SU-DHL-6 (cell line): ENCODE measurements at regions not wholly inside any gene's neighbourhood (a gene's known extent, or its start where the extent isn't known, plus 50 kb on each side); places are given as distances from the start of the nearest gene placed in this dataset.

Experiments used
- H2AFZ ChIP-seq: fragments of 200-600 bp; sonication (generic); 2 replicates; pipeline ENCODE4 v1.6.1; 2014; ENCODE audit warnings: low read depth, mild to moderate bottlenecking, moderate library complexity, mixed read lengths, antibody characterized with exemption, low read length; ENCODE audit not compliant: severe bottlenecking
- H3F3A ChIP-seq: fragments of 200-600 bp; shearing (Covaris generic); 2 replicates; pipeline ENCODE4 v1.6.0; 2016; ENCODE audit warnings: antibody characterized with exemption, mild to moderate bottlenecking; ENCODE audit not compliant: insufficient read depth
- H3K27ac ChIP-seq: fragments of 200-600 bp; sonication (generic); 2 replicates; pipeline ENCODE4 v1.5.1; 2016; ENCODE audit warnings: low read depth, mild to moderate bottlenecking, low read length, moderate library complexity, mixed read lengths
- H3K27me3 ChIP-seq: fragments of 200-600 bp; sonication (generic), shearing (Covaris generic); 2 replicates; pipeline ENCODE4 v1.6.0; 2014; ENCODE audit warnings: mild to moderate bottlenecking, low read length
- H3K36me3 ChIP-seq: fragments of 200-600 bp; sonication (generic); 2 replicates; pipeline ENCODE4 v1.6.1; 2014; ENCODE audit warnings: mild to moderate bottlenecking, low read length, mixed read lengths
- H3K4me2 ChIP-seq: fragments of 300-600, 200-600 bp; shearing (Covaris generic), sonication (generic); 2 replicates; pipeline ENCODE4 v1.6.0; 2014; ENCODE audit warnings: low read length, low read depth, mild to moderate bottlenecking; ENCODE audit not compliant: poor library complexity, severe bottlenecking
- H3K4me3 ChIP-seq: fragments of 200-600 bp; sonication (generic); 2 replicates; pipeline ENCODE4 v1.5.1; 2014; ENCODE audit warnings: antibody characterized with exemption, low read length, mild to moderate bottlenecking, mixed read lengths; ENCODE audit not compliant: insufficient read depth, poor library complexity, severe bottlenecking
- H3K79me2 ChIP-seq: fragments of 200-600 bp; sonication (generic); 2 replicates; pipeline ENCODE4 v1.6.1; 2014; ENCODE audit warnings: mild to moderate bottlenecking, low read length, moderate library complexity; ENCODE audit not compliant: insufficient read depth
- H3K9ac ChIP-seq: fragments of 200-600 bp; sonication (generic); 2 replicates; pipeline ENCODE4 v1.7.0; 2014; ENCODE audit warnings: mild to moderate bottlenecking, low read length
- H3K9me2 ChIP-seq: fragments of 200-600 bp; sonication (generic); replicated peaks from 2 replicates; pipeline ENCODE4 v1.6.1; 2014; ENCODE audit warnings: low read length; ENCODE audit not compliant: insufficient read depth
- H3K9me3 ChIP-seq: fragments of 200-600 bp; sonication (generic); 2 replicates; pipeline ENCODE4 v1.6.1; 2014; ENCODE audit warnings: low read length, mixed read lengths; ENCODE audit not compliant: insufficient read depth
- H4K20me1 ChIP-seq: fragments of 200-600 bp; sonication (generic); 2 replicates; pipeline ENCODE4 v1.6.1; 2014; ENCODE audit warnings: low read depth, mild to moderate bottlenecking, antibody characterized with exemption, low read length, moderate library complexity, mixed read lengths
- CTCF ChIP-seq: fragments of 200-600 bp; sonication (generic); IDR thresholded peaks from one replicate; pipeline ENCODE4 v1.5.1; 2017; ENCODE audit warnings: antibody characterized with exemption, mild to moderate bottlenecking, low read length, moderate library complexity; ENCODE audit not compliant: insufficient read depth, poor library complexity, severe bottlenecking
- EZH2phosphoT487 ChIP-seq: fragments of 200-600 bp; sonication (generic), shearing (Covaris generic); conservative IDR thresholded peaks from 2 replicates; pipeline ENCODE4 v1.6.1; 2018; ENCODE audit warnings: mild to moderate bottlenecking, antibody characterized with exemption, low read length, moderate library complexity, mixed read lengths

GRCh38 chr5:56649569-56649968, 165.8 kb upstream of the MAP3K1 start:
- no peaks in the 10 kb centered on the region for H4K20me1 ChIP-seq
- no peaks in the 10 kb centered on the region for H3K36me3 ChIP-seq
- H2AFZ ChIP-seq, result no peak overlapping the region
- H3K9me3 ChIP-seq, result no peaks in the 10 kb centered on the region
- H3K4me3 ChIP-seq, result no peak overlapping the region
- H3K9me2 ChIP-seq, result no peaks in the 10 kb centered on the region
- TF ChIP-seq EZH2phosphoT487 (no peak), CTCF (no peak)
- H3K27ac ChIP-seq, result no peak overlapping the region
- H3K9ac ChIP-seq, result no peak overlapping the region
- H3F3A ChIP-seq, result no peaks in the 10 kb centered on the region
- H3K27me3 ChIP-seq, result no peaks in the 10 kb centered on the region
- H3K79me2 ChIP-seq, result no peaks in the 10 kb centered on the region
- no peak overlapping the region for H3K4me2 ChIP-seq

GRCh38 chr5:56648460-56649034, 166.8 kb upstream of the MAP3K1 start:
- Histone ChIP-seq H2AFZ (no peak overlapping the region), H3K9ac (no peak overlapping the region), H3K36me3 (no peaks in the 10 kb centered on the region), H3K9me2 (no peaks in the 10 kb centered on the region), H4K20me1 (no peaks in the 10 kb centered on the region), H3K4me2 (no peak overlapping the region), H3K9me3 (no peaks in the 10 kb centered on the region), H3K4me3 (no peak overlapping the region), H3K79me2 (no peaks in the 10 kb centered on the region), H3F3A (no peaks in the 10 kb centered on the region), H3K27ac (no peak overlapping the region), H3K27me3 (no peaks in the 10 kb centered on the region)
- no peak for TF ChIP-seq EZH2phosphoT487
- TF ChIP-seq CTCF, result no peak

GRCh38 chr5:56647099-56647850, 168.1 kb upstream of the MAP3K1 start:
- Histone ChIP-seq H3K4me3 (no peak overlapping the region), H3K9ac (no peak overlapping the region), H2AFZ (no peak overlapping the region), H3K27ac (no peak overlapping the region), H3K9me2 (no peaks in the 10 kb centered on the region), H3K27me3 (no peaks in the 10 kb centered on the region), H4K20me1 (no peaks in the 10 kb centered on the region), H3K79me2 (no peaks in the 10 kb centered on the region), H3F3A (no peaks in the 10 kb centered on the region), H3K4me2 (no peak overlapping the region), H3K9me3 (no peaks in the 10 kb centered on the region), H3K36me3 (no peaks in the 10 kb centered on the region)
- no peak for TF ChIP-seq CTCF
- TF ChIP-seq EZH2phosphoT487, result no peak
